Nephron (organoid): ENCODE measurements at regions not wholly inside any gene's neighbourhood (a gene's known extent, or its start where the extent isn't known, plus 50 kb on each side); places are given as distances from the start of the nearest gene placed in this dataset.

Experiments
- H3K27ac Mint-ChIP-seq, 3 experiments: 2 replicates each; pipeline ENCODE4 v1.8.0; 2020; ENCODE audit warnings: mixed read lengths in 3 of 3, mild to moderate bottlenecking in 2 of 3, moderate library complexity in 1 of 3
- H3K27me3 Mint-ChIP-seq: 2 replicates; pipeline ENCODE4 v1.8.0; 2021; ENCODE audit warnings: low read depth, mild to moderate bottlenecking, moderate library complexity, mixed read lengths
- H3K36me3 Mint-ChIP-seq: 2 replicates; pipeline ENCODE4 v1.8.0; 2020; ENCODE audit warnings: low read depth, mixed read lengths
- H3K4me1 Mint-ChIP-seq: 2 replicates; pipeline ENCODE4 v1.8.0; 2020; ENCODE audit warnings: mixed read lengths
- H3K4me3 Mint-ChIP-seq, 3 experiments: 2 replicates each; pipeline ENCODE4 v1.8.0; 2020; ENCODE audit warnings: mild to moderate bottlenecking in 3 of 3, mixed read lengths in 3 of 3, moderate library complexity in 2 of 3
- H3K9me3 Mint-ChIP-seq: 2 replicates; pipeline ENCODE4 v1.8.0; 2020; ENCODE audit warnings: mixed read lengths
- TF ChIP-seq, protein P1 (sequence below), 3 experiments: fragments of 200-600 bp; sonication (generic); IDR thresholded peaks; one replicate each; pipeline ENCODE4 v1.5.0; 2021; ENCODE audit warnings: antibody characterized with exemption in 3 of 3; ENCODE audit not compliant: unreplicated experiment in 3 of 3

- Mint-ChIP-seq H3K9me3 (peaks cover 8% of the 10 kb centered on the region), H3K27ac (no peak overlapping the region), H3K4me1 (no peaks in the 10 kb centered on the region), H3K27me3 (peaks cover 40% of the 10 kb centered on the region), H3K4me3 (no peak overlapping the region), H3K36me3 (no peaks in the 10 kb centered on the region)
- TF ChIP-seq, protein P1, sequence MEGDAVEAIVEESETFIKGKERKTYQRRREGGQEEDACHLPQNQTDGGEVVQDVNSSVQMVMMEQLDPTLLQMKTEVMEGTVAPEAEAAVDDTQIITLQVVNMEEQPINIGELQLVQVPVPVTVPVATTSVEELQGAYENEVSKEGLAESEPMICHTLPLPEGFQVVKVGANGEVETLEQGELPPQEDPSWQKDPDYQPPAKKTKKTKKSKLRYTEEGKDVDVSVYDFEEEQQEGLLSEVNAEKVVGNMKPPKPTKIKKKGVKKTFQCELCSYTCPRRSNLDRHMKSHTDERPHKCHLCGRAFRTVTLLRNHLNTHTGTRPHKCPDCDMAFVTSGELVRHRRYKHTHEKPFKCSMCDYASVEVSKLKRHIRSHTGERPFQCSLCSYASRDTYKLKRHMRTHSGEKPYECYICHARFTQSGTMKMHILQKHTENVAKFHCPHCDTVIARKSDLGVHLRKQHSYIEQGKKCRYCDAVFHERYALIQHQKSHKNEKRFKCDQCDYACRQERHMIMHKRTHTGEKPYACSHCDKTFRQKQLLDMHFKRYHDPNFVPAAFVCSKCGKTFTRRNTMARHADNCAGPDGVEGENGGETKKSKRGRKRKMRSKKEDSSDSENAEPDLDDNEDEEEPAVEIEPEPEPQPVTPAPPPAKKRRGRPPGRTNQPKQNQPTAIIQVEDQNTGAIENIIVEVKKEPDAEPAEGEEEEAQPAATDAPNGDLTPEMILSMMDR (IDR thresholded peaks at IDR 0.05; ENCODE audit: unreplicated experiment in 3 of 3): no peak
These were observed 212.2 kb downstream of the CDC5L start for GRCh38 chr6:44599672-44600071.

DNA sequence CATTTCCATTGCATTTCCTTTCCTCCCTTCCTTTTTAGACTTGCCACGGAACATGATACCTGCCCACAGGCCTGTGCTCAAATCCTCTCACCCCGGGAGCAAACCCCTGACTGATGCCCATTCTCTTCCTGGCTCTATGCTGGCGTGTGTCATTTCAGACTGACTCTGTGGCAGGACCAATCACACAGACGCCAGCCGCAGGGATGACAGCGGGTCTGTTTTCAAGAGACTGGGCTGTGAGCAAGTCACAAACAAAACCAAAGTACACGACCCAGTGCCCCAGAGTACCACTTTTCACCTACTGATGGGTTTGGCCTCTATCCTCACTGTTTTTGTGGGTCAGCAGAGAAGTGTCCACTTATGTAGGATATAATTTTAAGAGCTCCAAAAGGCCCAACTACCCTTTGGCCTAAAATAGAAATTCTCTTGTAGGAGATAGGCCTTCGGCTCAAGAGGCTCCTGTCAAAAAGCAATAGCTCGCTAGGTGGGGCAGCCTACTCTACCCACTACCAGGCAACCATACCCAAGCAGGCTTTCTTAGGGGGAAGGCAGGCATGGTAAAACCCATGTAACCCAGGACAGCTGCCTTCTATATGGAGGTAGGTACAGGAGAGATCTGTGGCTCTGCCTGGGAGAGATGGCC lies 215.7 kb downstream of the CDC5L start:
- Mint-ChIP-seq H3K27me3 (peaks cover 47% of the 10 kb centered on the region), H3K27ac (no peak overlapping the region), H3K4me3 (no peak overlapping the region), H3K9me3 (peaks cover 3% of the 10 kb centered on the region), H3K4me1 (no peaks in the 10 kb centered on the region), H3K36me3 (no peaks in the 10 kb centered on the region)
- TF ChIP-seq, protein P1 (IDR thresholded peaks at IDR 0.05; ENCODE audit: unreplicated experiment in 3 of 3): no peak

DNA sequence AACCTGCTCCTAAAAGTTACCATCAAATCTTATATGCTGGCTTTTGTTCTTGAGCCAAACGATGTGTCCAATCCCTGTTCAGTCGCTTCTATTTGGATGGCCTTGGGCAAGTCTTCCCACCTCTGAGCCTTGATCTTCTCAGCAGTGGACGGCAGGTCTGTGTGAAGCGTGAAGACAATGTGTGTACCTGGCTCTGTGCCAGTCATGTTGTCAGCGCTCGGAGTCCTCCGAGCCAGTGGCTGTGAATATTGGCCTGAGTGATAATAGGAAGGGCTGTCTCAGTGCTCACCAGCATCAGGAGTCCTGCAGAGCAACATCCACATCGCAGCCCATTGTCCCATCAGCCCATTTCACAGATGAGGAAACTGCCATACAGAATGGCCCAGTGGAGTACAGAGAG lies 219.0 kb downstream of the CDC5L start:
- H3K27me3 Mint-ChIP-seq: peaks cover 45% of the 10 kb centered on the region
- TF ChIP-seq, protein P1 (IDR thresholded peaks at IDR 0.05; ENCODE audit: unreplicated experiment in 3 of 3): no peak

GRCh38 chr6:44606976-44607375 lies 219.5 kb downstream of the CDC5L start:
- Mint-ChIP-seq H3K27me3 (peaks cover 44% of the 10 kb centered on the region), H3K36me3 (no peaks in the 10 kb centered on the region), H3K4me3 (no peak overlapping the region), H3K4me1 (no peaks in the 10 kb centered on the region), H3K27ac (no peak overlapping the region), H3K9me3 (no peaks in the 10 kb centered on the region)
- TF ChIP-seq, protein P1 (IDR thresholded peaks at IDR 0.05; ENCODE audit: unreplicated experiment in 3 of 3): no peak

More for the DNA sequence above, 219.0 kb downstream of the CDC5L start:
- Mint-ChIP-seq H3K27ac (no peak overlapping the region), H3K36me3 (no peaks in the 10 kb centered on the region), H3K4me3 (no peak overlapping the region), H3K4me1 (no peaks in the 10 kb centered on the region), H3K9me3 (no peaks in the 10 kb centered on the region)

DNA sequence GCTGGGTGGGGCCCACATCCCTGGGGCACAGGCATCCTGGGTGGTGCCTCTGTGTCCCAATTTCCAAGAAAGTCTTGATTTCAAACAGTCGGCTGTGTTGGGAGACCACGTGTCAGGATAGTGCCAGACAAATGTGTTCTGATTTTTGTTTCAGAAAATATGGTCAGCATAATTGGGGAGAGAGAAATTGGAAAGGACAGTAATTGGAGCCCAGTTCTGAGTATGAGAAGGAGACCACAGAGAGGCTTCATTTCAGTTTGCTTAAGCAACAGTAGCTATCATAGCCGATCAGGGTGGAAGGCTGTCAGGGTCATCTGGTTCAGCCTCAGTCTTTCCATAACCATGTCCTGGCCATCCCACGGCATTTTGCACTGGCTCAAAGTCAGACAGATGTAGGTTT lies 220.7 kb downstream of the CDC5L start:
- Mint-ChIP-seq H3K27ac (no peak overlapping the region), H3K27me3 (peaks cover 32% of the 10 kb centered on the region), H3K4me1 (no peaks in the 10 kb centered on the region), H3K9me3 (no peaks in the 10 kb centered on the region), H3K4me3 (no peak overlapping the region), H3K36me3 (no peaks in the 10 kb centered on the region)
- TF ChIP-seq, protein P1 (IDR thresholded peaks at IDR 0.05; ENCODE audit: unreplicated experiment in 3 of 3): no peak

DNA sequence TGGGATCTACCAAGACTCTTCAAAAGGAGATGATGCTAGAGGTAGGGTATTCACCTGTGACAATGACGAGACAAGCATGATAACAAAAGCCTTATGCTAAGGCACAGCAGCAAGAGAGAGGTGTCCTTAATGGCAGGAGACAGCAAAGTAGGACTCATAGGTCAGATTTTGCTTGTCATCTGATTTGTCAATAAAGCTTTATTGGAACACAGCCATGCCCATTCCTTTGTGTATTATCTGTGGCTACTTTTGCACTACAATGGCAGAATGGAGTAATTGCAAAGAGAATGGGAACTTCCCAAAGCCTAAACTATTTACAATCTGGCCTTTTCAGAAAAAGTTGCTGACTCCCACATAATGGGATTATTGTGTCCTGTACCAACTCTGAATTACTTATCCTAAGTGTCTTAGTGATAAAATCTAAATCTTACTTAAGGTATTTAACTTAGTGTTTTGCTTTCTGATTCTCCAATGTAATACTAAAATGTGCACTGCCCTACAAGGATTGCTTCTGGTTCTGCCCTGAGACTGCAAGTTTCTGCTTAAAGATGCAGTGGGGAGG lies 221.6 kb downstream of the CDC5L start:
- no peaks in the 10 kb centered on the region for H3K9me3 Mint-ChIP-seq
- H3K4me1 Mint-ChIP-seq: no peaks in the 10 kb centered on the region
- no peaks in the 10 kb centered on the region for H3K36me3 Mint-ChIP-seq
- H3K27me3 Mint-ChIP-seq: peaks cover 29% of the 10 kb centered on the region
- H3K4me3 Mint-ChIP-seq: no peak overlapping the region
- no peak overlapping the region for H3K27ac Mint-ChIP-seq
- TF ChIP-seq, protein P1 (IDR thresholded peaks at IDR 0.05; ENCODE audit: unreplicated experiment in 3 of 3): no peak
